Peyer's patch (tissue), 4 donors: ENCODE measurements at regions not wholly inside any gene's neighbourhood (a gene's known extent, or its start where the extent isn't known, plus 50 kb on each side); places are given as distances from the start of the nearest gene placed in this dataset.

Experiments used
- DNase-seq, 3 donors: peaks; one replicate each; pipeline ENCODE4 v3.0.0-alpha.2; 2017 to 2019
- H3K27ac ChIP-seq, 4 donors: fragments of 200-600 bp; sonication (generic); one replicate each; pipeline ENCODE4 v1.5.1; 2016 to 2019
- H3K27me3 ChIP-seq, 2 donors: fragments of 200-600 bp; sonication (generic); one replicate each; pipeline ENCODE4 v1.5.1; 2019
- H3K36me3 ChIP-seq, 3 donors: fragments of 200-600 bp; sonication (generic); one replicate each; pipeline ENCODE4 v1.5.1; 2016 to 2019
- H3K4me1 ChIP-seq, 4 donors: fragments of 200-600 bp; sonication (generic); one replicate each; pipeline ENCODE4 v1.5.1; 2016 to 2019
- H3K4me3 ChIP-seq, 4 donors: fragments of 200-600 bp; sonication (generic); 1 replicate in 3 of 4; 2 replicates in 1 of 4; pipeline ENCODE4 v1.5.1; 2016 to 2019; ENCODE audit warnings: mild to moderate bottlenecking in 1 of 4
- H3K9me3 ChIP-seq, 4 donors: fragments of 200-600 bp; sonication (generic); one replicate each; pipeline ENCODE4 v1.5.1; 2016 to 2019; ENCODE audit warnings: mild to moderate bottlenecking in 1 of 4
- POLR2A ChIP-seq, 2 donors: fragments of 450-650 bp; IDR thresholded peaks; one replicate each; pipeline ENCODE4 v1.5.1; 2017; ENCODE audit warnings: antibody characterized with exemption in 2 of 2, mild to moderate bottlenecking in 2 of 2, moderate library complexity in 2 of 2
- TF ChIP-seq, protein P1 (sequence below), 6 experiments: fragments of 450-650 bp in 4 of 6; fragments of 200-600 bp in 2 of 6; sonication (generic) in 1 of 6; IDR thresholded peaks; one replicate each; pipeline ENCODE4 v1.5.1; 2017 to 2019; ENCODE audit warnings: antibody characterized with exemption in 6 of 6, mild to moderate bottlenecking in 3 of 6, moderate library complexity in 1 of 6

- Histone ChIP-seq H3K36me3 (no peaks in the 10 kb centered on the region), H3K27me3 (no peaks in the 10 kb centered on the region), H3K9me3 (no peaks in the 10 kb centered on the region), H3K27ac (no peak overlapping the region), H3K4me3 (no peak overlapping the region), H3K4me1 (no peaks in the 10 kb centered on the region)
- TF ChIP-seq, protein P1, sequence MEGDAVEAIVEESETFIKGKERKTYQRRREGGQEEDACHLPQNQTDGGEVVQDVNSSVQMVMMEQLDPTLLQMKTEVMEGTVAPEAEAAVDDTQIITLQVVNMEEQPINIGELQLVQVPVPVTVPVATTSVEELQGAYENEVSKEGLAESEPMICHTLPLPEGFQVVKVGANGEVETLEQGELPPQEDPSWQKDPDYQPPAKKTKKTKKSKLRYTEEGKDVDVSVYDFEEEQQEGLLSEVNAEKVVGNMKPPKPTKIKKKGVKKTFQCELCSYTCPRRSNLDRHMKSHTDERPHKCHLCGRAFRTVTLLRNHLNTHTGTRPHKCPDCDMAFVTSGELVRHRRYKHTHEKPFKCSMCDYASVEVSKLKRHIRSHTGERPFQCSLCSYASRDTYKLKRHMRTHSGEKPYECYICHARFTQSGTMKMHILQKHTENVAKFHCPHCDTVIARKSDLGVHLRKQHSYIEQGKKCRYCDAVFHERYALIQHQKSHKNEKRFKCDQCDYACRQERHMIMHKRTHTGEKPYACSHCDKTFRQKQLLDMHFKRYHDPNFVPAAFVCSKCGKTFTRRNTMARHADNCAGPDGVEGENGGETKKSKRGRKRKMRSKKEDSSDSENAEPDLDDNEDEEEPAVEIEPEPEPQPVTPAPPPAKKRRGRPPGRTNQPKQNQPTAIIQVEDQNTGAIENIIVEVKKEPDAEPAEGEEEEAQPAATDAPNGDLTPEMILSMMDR (IDR thresholded peaks at IDR 0.05) = no peak
- no peak for TF ChIP-seq POLR2A (IDR thresholded peaks at IDR 0.05)
- no peak for DNase-seq
Observed at GRCh38 chr5:174191076-174191475, 145.6 kb downstream of the NSG2 start.

DNA sequence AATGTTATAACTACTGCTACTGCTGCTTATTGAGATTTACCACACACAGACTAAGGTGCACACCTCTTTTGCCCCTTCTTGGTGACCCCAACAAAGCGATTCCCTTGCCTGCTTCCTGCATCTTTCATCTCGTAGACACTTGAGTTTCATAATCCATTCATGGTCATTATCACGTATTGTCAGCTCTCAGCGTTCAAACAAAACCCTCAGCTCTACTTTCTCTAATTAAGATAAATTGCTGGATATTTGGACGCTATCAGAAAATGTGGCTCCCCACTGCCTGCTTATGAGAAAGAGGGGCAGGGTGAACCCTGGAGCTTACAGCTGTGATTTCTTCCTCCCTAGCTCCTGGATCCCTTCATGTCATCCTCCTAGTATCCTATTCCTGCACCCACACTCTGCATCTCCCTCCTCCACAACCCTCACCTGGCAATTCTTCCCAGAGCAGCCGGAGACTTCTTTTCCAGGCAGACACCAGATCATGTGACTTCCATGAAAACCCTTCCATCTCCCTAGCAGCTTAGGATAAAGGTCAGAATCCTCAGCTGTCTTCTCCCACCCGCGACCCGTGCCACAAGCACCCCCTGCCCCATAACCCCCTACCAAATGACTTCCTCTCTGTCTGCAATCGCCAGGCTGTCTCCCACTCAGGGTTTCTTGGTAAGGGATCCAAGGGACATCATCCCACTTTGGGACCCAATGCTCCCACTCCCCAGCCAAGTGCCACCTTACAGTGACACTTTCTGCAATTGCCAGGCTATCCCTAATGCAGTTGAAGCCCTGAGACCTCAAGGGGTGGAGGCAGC is 146.5 kb downstream of the NSG2 start:
- Histone ChIP-seq H3K9me3 (no peaks in the 10 kb centered on the region), H3K36me3 (no peaks in the 10 kb centered on the region)
- TF ChIP-seq, protein P1 (IDR thresholded peaks at IDR 0.05) = no peak
- TF ChIP-seq POLR2A (IDR thresholded peaks at IDR 0.05) = no peak

DNA sequence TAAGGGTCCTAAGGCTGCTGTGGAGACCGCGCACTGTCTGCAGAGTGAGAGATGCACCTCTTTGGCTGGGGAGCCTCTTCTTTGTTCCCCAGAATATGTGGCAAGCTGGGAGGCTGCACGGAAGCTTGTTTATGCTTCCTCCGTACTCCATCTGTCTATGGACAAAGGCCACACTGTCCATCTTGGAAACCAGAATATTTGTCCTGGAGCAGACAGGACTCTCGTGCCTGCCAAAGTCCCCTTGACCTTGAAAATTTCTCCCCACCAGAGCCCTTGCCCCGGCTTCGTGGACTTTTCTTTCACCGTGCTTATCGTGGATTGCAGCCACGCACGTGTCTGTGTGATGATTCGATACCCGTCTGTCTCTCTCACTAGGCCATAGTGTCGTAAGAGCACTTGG is 147.4 kb downstream of the NSG2 start:
- Histone ChIP-seq H3K4me1 (no peaks in the 10 kb centered on the region), H3K9me3 (no peaks in the 10 kb centered on the region), H3K4me3 (no peak overlapping the region), H3K36me3 (no peaks in the 10 kb centered on the region), H3K27ac (no peak overlapping the region), H3K27me3 (no peaks in the 10 kb centered on the region)
- no peak for TF ChIP-seq POLR2A (IDR thresholded peaks at IDR 0.05)
- DNase-seq = no peak

More for the DNA sequence above, 146.5 kb downstream of the NSG2 start:
- Histone ChIP-seq H3K27ac (no peak overlapping the region), H3K4me3 (no peak overlapping the region), H3K27me3 (no peaks in the 10 kb centered on the region), H3K4me1 (no peaks in the 10 kb centered on the region)
- DNase-seq = no peak

DNA sequence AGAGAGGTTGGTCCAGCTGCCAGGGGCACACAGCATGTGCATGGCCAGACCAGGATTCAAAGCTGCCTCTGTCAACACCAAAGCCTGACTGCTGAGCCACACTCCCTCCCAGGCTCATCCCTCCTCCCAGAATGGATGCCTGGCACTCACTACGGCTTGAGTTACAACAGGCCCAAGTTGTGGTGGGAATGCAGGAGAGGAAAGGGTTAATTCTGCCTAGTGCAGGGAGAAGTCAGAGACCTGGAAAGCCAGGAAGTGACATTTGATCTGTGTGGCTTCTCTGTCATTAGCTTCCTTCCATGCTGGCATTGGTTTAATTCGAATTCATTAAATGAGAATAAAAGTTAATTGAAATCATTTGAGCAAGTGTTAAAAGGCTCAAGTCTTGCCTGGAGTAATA is 150.0 kb downstream of the NSG2 start:
- Histone ChIP-seq H3K36me3 (no peaks in the 10 kb centered on the region), H3K4me1 (no peaks in the 10 kb centered on the region), H3K9me3 (no peaks in the 10 kb centered on the region), H3K27me3 (no peaks in the 10 kb centered on the region), H3K4me3 (no peak overlapping the region), H3K27ac (no peak overlapping the region)
- DNase-seq = no peak
- no peak for TF ChIP-seq POLR2A (IDR thresholded peaks at IDR 0.05)
- TF ChIP-seq, protein P1 (IDR thresholded peaks at IDR 0.05) = no peak

DNA sequence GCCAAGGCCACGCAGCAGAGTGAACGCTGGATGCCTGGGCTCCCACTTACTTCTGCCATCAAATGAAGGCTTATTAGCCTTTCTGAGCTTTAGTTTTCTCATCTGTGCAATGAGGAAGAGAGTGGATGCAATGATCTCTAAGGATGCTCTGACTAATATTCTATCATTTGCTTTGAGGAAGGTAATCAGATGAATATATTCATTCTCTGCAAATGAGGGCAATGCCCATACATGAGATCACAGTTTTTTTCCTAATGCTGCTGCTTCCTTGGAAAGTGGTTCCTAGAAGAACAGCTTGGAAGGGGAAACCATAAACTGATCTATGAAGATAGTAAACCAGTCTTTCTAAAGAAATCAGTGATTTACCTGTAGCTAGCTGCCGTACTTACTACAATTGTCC is 152.4 kb downstream of the NSG2 start:
- TF ChIP-seq POLR2A (IDR thresholded peaks at IDR 0.05) = no peak
- TF ChIP-seq, protein P1 (IDR thresholded peaks at IDR 0.05) = no peak
- Histone ChIP-seq H3K4me1 (no peaks in the 10 kb centered on the region), H3K9me3 (no peaks in the 10 kb centered on the region)

DNA sequence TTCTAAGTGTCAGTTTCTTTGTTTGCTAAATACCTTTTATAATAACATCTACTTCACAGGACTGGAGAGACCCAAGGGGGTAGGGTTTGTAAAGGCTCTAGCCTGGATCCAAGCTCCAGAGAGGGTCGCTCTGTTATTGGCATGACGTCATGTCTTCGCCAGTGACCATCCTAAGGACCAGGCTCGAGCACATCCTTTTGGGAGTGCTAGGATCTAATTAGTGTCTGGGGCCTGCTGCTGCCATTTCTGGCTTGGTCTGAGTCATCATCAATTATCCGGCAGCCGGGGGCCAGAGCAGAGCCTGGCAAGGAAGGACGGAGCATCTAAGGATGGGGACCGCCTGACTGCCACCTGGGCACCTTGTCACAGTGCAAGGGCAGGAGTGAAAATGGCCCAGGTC is 153.0 kb downstream of the NSG2 start:
- H3K27me3 ChIP-seq = no peaks in the 10 kb centered on the region
- H3K27ac ChIP-seq = no peak overlapping the region
- no peak for DNase-seq
- no peaks in the 10 kb centered on the region for H3K36me3 ChIP-seq
- no peak for TF ChIP-seq POLR2A (IDR thresholded peaks at IDR 0.05)
- TF ChIP-seq, protein P1 (IDR thresholded peaks at IDR 0.05) = no peak
- no peaks in the 10 kb centered on the region for H3K9me3 ChIP-seq
- H3K4me3 ChIP-seq = no peak overlapping the region
- H3K4me1 ChIP-seq = no peaks in the 10 kb centered on the region

More for the DNA sequence above, 152.4 kb downstream of the NSG2 start:
- H3K27ac ChIP-seq = no peak overlapping the region
- no peaks in the 10 kb centered on the region for H3K27me3 ChIP-seq
- H3K36me3 ChIP-seq = no peaks in the 10 kb centered on the region
- no peak overlapping the region for H3K4me3 ChIP-seq
- no peak for DNase-seq
